ENCODE measurements at regions not wholly inside any gene's neighbourhood (a gene's known extent, or its start where the extent isn't known, plus 50 kb on each side); places are given as distances from the start of the nearest gene placed in this dataset.

GRCh38 chr5:141777711-141778110, 95.7 kb upstream of the ARAP3 start:
- no peak for DNase-seq

- DNase-seq = no peak
Measured at GRCh38 chr5:141777130-141777529, 95.1 kb upstream of the ARAP3 start.

- DNase-seq = no peak
Measured at GRCh38 chr5:141773779-141774562, 91.9 kb upstream of the ARAP3 start.

GRCh38 chr5:141772281-141772680, 90.3 kb upstream of the ARAP3 start:
- no peak for DNase-seq

GRCh38 chr5:141771562-141771961, 89.5 kb upstream of the ARAP3 start:
- DNase-seq = no peak

GRCh38 chr5:141771031-141771430, 89.0 kb upstream of the ARAP3 start:
- DNase-seq = no peak

- DNase-seq = no peak
Measured at GRCh38 chr5:141769671-141770070, 87.6 kb upstream of the ARAP3 start.

- DNase-seq = no peak
Measured at GRCh38 chr5:141767671-141768070, 85.6 kb upstream of the ARAP3 start.

GRCh38 chr5:141765896-141766551, 84.0 kb upstream of the ARAP3 start:
- DNase-seq = no peak

- peak; percentile 31 for DNase-seq
Measured at GRCh38 chr5:141763541-141763940, 81.5 kb upstream of the ARAP3 start.

GRCh38 chr5:141762790-141763368, 80.8 kb upstream of the ARAP3 start:
- no peak for DNase-seq

GRCh38 chr5:141762316-141762715, 80.3 kb upstream of the ARAP3 start:
- no peak for DNase-seq

GRCh38 chr5:141760753-141761152, 78.7 kb upstream of the ARAP3 start:
- DNase-seq = no peak

GRCh38 chr5:141760193-141760592, 78.2 kb upstream of the ARAP3 start:
- no peak for DNase-seq

- no peak for DNase-seq
Measured at GRCh38 chr5:141758310-141758998, 76.4 kb upstream of the ARAP3 start.

- no peak for DNase-seq
Measured at GRCh38 chr5:141757402-141757801, 75.4 kb upstream of the ARAP3 start.

GRCh38 chr5:141756196-141756595, 74.2 kb upstream of the ARAP3 start:
- DNase-seq = no peak

- no peak for DNase-seq
Measured at GRCh38 chr5:141753971-141754713, 72.1 kb upstream of the ARAP3 start.

GRCh38 chr5:141753143-141753970, 71.3 kb upstream of the ARAP3 start:
- DNase-seq = no peak

GRCh38 chr5:141747152-141748141, 65.4 kb upstream of the ARAP3 start:
- peak; percentile 93 for DNase-seq

GRCh38 chr5:141746395-141746794, 64.4 kb upstream of the ARAP3 start:
- DNase-seq = no peak

Measured in NCI-H1694 (cell line).